Erythroblast (primary cell): ENCODE measurements at regions not wholly inside any gene's neighbourhood (a gene's known extent, or its start where the extent isn't known, plus 50 kb on each side); places are given as distances from the start of the nearest gene placed in this dataset.

ENCODE experiments used
- GATA1 ChIP-seq: IDR thresholded peaks from 2 replicates; pipeline ENCODE4 v1.6.1; 2011; ENCODE audit warnings: low read depth, mild to moderate bottlenecking, control low read depth, low read length, moderate library complexity
- POLR2A ChIP-seq: IDR thresholded peaks from 2 replicates; pipeline ENCODE4 v1.6.1; 2011; ENCODE audit warnings: mild to moderate bottlenecking, low read length

- TF ChIP-seq POLR2A = no peak
- no peak for TF ChIP-seq GATA1
These were observed 77.6 kb upstream of the TMC1 start for GRCh38 chr9:72443855-72444254.
